Prostate gland (tissue), 2 donors: ENCODE measurements at regions not wholly inside any gene's neighbourhood (a gene's known extent, or its start where the extent isn't known, plus 50 kb on each side); places are given as distances from the start of the nearest gene placed in this dataset.

Experiments used
- POLR2AphosphoS5 ChIP-seq: sonication (generic); formaldehyde crosslinking; IDR thresholded peaks from one replicate; pipeline ENCODE4 v1.6.1; 2017; ENCODE audit warnings: antibody characterized with exemption
- TF ChIP-seq, protein P1 (sequence below), 4 experiments: fragments of 200-600 bp in 2 of 4; fragments of 450-650 bp in 2 of 4; sonication (generic) in 2 of 4; IDR thresholded peaks; 1 replicate in 3 of 4; 2 replicates in 1 of 4; pipeline ENCODE4 v1.5.1; 2016 to 2019; ENCODE audit warnings: antibody characterized with exemption in 4 of 4, mild to moderate bottlenecking in 2 of 4, moderate library complexity in 2 of 4

DNA sequence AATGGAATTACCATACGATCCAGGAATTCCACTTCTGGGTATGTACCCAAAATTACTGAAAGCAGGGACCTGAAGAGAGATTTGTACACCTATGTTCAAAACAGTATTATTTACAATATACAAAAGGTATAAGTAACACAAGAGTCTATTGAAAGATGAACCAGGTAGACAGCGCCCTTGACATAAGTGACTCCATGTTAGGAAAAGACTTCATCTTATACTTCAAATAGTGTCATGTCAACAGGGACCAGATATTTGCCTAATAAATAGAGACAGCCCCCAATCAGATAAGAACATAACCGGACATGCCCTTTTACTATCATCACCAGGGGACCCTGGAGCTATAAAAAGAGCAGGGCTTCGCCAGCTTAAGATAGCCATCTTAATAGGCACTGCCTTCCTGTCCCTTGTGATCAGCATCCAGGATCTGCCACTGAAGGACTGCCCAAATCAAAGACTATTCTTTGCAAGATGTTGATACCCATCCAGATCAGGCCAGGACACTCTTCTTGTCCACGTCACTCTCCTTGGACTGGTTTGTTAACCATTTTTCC lies 309.0 kb upstream of the SULF2 start:
- TF ChIP-seq, protein P1, sequence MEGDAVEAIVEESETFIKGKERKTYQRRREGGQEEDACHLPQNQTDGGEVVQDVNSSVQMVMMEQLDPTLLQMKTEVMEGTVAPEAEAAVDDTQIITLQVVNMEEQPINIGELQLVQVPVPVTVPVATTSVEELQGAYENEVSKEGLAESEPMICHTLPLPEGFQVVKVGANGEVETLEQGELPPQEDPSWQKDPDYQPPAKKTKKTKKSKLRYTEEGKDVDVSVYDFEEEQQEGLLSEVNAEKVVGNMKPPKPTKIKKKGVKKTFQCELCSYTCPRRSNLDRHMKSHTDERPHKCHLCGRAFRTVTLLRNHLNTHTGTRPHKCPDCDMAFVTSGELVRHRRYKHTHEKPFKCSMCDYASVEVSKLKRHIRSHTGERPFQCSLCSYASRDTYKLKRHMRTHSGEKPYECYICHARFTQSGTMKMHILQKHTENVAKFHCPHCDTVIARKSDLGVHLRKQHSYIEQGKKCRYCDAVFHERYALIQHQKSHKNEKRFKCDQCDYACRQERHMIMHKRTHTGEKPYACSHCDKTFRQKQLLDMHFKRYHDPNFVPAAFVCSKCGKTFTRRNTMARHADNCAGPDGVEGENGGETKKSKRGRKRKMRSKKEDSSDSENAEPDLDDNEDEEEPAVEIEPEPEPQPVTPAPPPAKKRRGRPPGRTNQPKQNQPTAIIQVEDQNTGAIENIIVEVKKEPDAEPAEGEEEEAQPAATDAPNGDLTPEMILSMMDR (IDR thresholded peaks at IDR 0.05): no peak
- TF ChIP-seq POLR2AphosphoS5: no peak
